ENCODE measurements at regions not wholly inside any gene's neighbourhood (a gene's known extent, or its start where the extent isn't known, plus 50 kb on each side); places are given as distances from the start of the nearest gene placed in this dataset.

DNA sequence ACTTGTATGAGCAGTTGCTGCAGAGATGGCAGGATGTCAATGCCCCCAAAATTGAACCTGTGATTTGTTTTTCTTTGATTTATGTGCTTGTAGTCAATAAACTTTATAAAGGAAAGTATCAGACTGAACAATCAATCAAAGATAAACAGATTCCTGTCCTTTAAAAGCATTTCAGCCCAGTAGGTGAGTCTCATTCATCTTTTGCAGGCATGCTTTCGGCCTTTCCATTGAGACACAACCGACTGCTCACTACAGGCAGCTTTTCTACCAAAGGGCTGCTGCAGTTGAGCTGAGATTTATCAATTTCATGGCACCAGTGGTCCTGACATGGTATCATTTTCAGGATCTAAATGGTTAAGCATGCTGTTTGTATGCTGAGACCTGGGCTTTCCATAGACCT lies 513.6 kb upstream of the PTBP2 start:
- Histone ChIP-seq H3K27me3 (no peaks in the 10 kb centered on the region), H3K27ac (replicated peaks in 1 of 4) (no peak overlapping the region), H3K4me3 (no peak overlapping the region), H3K4me1 (no peaks in the 10 kb centered on the region), H3K36me3 (no peaks in the 10 kb centered on the region), H3K9me3 (no peaks in the 10 kb centered on the region)
- no peak for DNase-seq (ENCODE audit: extremely low spot score)
- intact Hi-C loops (cut with DNase I), result no loop called here
- TF ChIP-seq EP300 (IDR thresholded peaks at IDR 0.05) (no peak), POLR2A (IDR thresholded peaks at IDR 0.05; ENCODE audit: low read depth) (no peak), POLR2AphosphoS5 (IDR thresholded peaks at IDR 0.05) (no peak)
- TF ChIP-seq, protein P1, sequence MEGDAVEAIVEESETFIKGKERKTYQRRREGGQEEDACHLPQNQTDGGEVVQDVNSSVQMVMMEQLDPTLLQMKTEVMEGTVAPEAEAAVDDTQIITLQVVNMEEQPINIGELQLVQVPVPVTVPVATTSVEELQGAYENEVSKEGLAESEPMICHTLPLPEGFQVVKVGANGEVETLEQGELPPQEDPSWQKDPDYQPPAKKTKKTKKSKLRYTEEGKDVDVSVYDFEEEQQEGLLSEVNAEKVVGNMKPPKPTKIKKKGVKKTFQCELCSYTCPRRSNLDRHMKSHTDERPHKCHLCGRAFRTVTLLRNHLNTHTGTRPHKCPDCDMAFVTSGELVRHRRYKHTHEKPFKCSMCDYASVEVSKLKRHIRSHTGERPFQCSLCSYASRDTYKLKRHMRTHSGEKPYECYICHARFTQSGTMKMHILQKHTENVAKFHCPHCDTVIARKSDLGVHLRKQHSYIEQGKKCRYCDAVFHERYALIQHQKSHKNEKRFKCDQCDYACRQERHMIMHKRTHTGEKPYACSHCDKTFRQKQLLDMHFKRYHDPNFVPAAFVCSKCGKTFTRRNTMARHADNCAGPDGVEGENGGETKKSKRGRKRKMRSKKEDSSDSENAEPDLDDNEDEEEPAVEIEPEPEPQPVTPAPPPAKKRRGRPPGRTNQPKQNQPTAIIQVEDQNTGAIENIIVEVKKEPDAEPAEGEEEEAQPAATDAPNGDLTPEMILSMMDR (IDR thresholded peaks at IDR 0.05), result no peak
- 91% methylated on average over 2 of the region's 2 CpGs for WGBS

DNA sequence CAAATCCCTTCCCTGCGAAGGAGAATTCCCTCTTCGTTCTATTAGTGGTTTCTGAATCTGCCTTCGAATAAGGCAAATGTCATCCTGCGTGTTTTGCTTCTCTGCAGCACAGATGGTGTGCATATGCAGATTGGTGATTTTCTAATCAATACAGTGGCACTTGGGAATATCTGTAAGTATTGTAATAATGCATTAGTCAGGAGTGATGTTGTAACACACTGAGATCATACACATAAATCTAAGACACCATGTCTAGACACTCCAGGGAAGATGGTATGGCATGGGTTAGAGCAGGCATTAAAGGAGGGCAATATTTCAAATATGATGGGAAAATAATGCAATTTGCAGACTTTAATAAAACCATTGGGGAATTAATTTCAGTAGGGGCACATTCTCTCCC lies 513.2 kb upstream of the PTBP2 start:
- Histone ChIP-seq H3K4me3 (no peak overlapping the region), H3K27ac (replicated peaks in 1 of 4) (no peak overlapping the region), H3K4me1 (no peaks in the 10 kb centered on the region), H3K27me3 (no peaks in the 10 kb centered on the region), H3K36me3 (no peaks in the 10 kb centered on the region), H3K9me3 (no peaks in the 10 kb centered on the region)
- WGBS, result 97% methylated on average over 4 of the region's 4 CpGs
- TF ChIP-seq POLR2AphosphoS5 (IDR thresholded peaks at IDR 0.05) (no peak), EP300 (IDR thresholded peaks at IDR 0.05) (no peak), POLR2A (IDR thresholded peaks at IDR 0.05; ENCODE audit: low read depth) (no peak)
- TF ChIP-seq, protein P1 (IDR thresholded peaks at IDR 0.05), result no peak
- intact Hi-C loops (cut with DNase I), result no loop called here
- DNase-seq (ENCODE audit: extremely low spot score), result no peak

DNA sequence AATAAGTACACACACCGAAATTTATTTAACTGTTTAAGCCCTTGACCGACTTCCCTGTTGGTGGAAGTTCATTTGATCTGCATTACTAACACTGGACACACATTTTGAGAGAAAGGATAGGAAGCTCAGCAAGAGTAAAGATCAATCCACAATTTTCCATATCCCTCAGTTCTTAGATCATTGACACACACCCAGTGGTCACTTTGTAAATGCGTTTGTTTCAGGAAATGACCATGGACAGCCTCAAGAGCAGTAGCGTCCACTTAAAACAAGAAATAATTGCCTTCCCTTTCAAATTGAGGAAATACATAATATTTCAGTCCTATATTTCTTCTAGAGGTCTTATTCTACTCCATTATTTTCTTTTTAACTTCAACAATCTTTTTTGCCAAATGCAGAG lies 511.5 kb upstream of the PTBP2 start:
- intact Hi-C loops (cut with DNase I), result no loop called here
- Histone ChIP-seq H3K4me1 (no peaks in the 10 kb centered on the region), H3K9me3 (no peaks in the 10 kb centered on the region), H3K27ac (replicated peaks in 1 of 4) (no peak overlapping the region), H3K27me3 (no peaks in the 10 kb centered on the region), H3K4me3 (no peak overlapping the region), H3K36me3 (no peaks in the 10 kb centered on the region)
- DNase-seq (ENCODE audit: extremely low spot score), result no peak
- TF ChIP-seq POLR2A (IDR thresholded peaks at IDR 0.05; ENCODE audit: low read depth), result no peak
- TF ChIP-seq, protein P1 (IDR thresholded peaks at IDR 0.05), result no peak
- TF ChIP-seq EP300 (IDR thresholded peaks at IDR 0.05), result no peak
- TF ChIP-seq POLR2AphosphoS5 (IDR thresholded peaks at IDR 0.05), result no peak
- WGBS, result 83% methylated on average over 4 of the region's 4 CpGs

DNA sequence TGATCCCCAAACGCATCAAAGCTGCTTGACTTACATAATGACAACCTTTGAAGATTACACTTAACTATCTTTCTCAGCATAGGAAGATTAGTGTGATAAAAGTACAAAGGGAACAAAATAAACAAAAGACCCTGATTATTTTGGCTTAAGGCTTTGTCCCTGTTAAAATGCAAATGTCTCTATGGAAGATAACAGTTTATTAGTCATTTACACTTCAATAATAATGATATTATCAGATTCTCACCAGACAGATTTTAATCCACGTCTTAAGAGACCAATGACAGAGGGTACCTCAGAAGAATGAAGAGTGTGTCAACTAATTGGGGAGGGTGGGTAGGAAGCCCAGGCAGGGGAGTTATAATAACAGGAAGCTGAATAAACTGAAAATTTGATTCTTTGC lies 510.4 kb upstream of the PTBP2 start:
- 84% methylated on average over 2 of the region's 2 CpGs for WGBS
- intact Hi-C loops (cut with DNase I), result no loop called here
- H3K4me3 ChIP-seq, result no peak overlapping the region
- no peaks in the 10 kb centered on the region for H3K9me3 ChIP-seq
- H3K4me1 ChIP-seq, result no peaks in the 10 kb centered on the region
- no peak for TF ChIP-seq POLR2AphosphoS5 (IDR thresholded peaks at IDR 0.05)
- no peak for TF ChIP-seq EP300 (IDR thresholded peaks at IDR 0.05)
- no peak for TF ChIP-seq POLR2A (IDR thresholded peaks at IDR 0.05; ENCODE audit: low read depth)
- no peak for DNase-seq (ENCODE audit: extremely low spot score)
- no peak overlapping the region for H3K27ac ChIP-seq (replicated peaks in 1 of 4)
- no peaks in the 10 kb centered on the region for H3K36me3 ChIP-seq
- H3K27me3 ChIP-seq, result no peaks in the 10 kb centered on the region

DNA sequence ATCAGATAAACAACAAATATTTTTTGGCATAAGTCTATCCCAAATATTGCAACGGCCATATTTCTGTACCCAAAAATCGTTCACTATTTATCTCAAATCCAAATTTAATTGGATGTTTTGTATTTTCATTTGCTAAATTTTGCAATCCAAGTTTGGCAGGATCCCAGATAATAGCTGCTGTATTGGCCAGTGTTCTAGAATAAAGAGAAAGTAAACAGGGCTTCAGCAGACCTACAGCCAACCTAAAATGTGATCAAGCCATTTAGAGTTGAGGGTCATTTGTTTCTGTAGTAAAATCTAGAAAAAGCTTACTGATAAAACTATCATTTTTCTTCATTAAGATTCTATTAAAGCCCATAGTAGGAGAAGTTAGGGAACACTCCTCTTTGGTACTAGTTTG lies 506.6 kb upstream of the PTBP2 start:
- WGBS, result 77% methylated on average over 2 of the region's 2 CpGs
- intact Hi-C loops (cut with DNase I), result no loop called here
- no peak overlapping the region for H3K4me3 ChIP-seq

More for the DNA sequence above, 506.6 kb upstream of the PTBP2 start:
- Histone ChIP-seq H3K4me1 (no peaks in the 10 kb centered on the region), H3K9me3 (no peaks in the 10 kb centered on the region), H3K27me3 (no peaks in the 10 kb centered on the region), H3K27ac (replicated peaks in 1 of 4) (no peak overlapping the region), H3K36me3 (no peaks in the 10 kb centered on the region)
- TF ChIP-seq EP300 (IDR thresholded peaks at IDR 0.05), result no peak
- TF ChIP-seq POLR2AphosphoS5 (IDR thresholded peaks at IDR 0.05), result no peak
- TF ChIP-seq, protein P1 (IDR thresholded peaks at IDR 0.05), result no peak
- TF ChIP-seq POLR2A (IDR thresholded peaks at IDR 0.05; ENCODE audit: low read depth), result no peak
- no peak for DNase-seq (ENCODE audit: extremely low spot score)
